GM06990 (cell line): ENCODE measurements at regions not wholly inside any gene's neighbourhood (a gene's known extent, or its start where the extent isn't known, plus 50 kb on each side); places are given as distances from the start of the nearest gene placed in this dataset.

ENCODE experiments used
- DNase-seq: peaks from one replicate; pipeline ENCODE4 v3.0.0-alpha.2; 2011; ENCODE audit not compliant: insufficient read length; ENCODE audit errors: extremely low read depth
- H3K27me3 ChIP-seq: replicated peaks from 2 replicates; pipeline ENCODE4 v1.6.0; 2011; ENCODE audit warnings: low read length; ENCODE audit not compliant: control insufficient read depth, insufficient read depth
- H3K36me3 ChIP-seq: 2 replicates; pipeline ENCODE4 v1.5.1; 2011; ENCODE audit warnings: low read length; ENCODE audit not compliant: control insufficient read depth, insufficient read depth
- H3K4me3 ChIP-seq: replicated peaks from 2 replicates; pipeline ENCODE4 v1.5.1; 2011; ENCODE audit warnings: low read depth, mild to moderate bottlenecking, control low read depth, low read length
- CTCF ChIP-seq: IDR thresholded peaks from 2 replicates; pipeline ENCODE4 v1.5.1; 2011; ENCODE audit warnings: low read length, control low read depth, mild to moderate bottlenecking, inconsistent platforms; ENCODE audit not compliant: insufficient read depth, poor library complexity, severe bottlenecking

- Histone ChIP-seq H3K27me3 (no peaks in the 10 kb centered on the region), H3K4me3 (no peak overlapping the region), H3K36me3 (no peaks in the 10 kb centered on the region)
- TF ChIP-seq CTCF: no peak
- DNase-seq: no peak
Observed at GRCh38 chr5:116378007-116378776, 196.4 kb downstream of the SEMA6A start.

DNA sequence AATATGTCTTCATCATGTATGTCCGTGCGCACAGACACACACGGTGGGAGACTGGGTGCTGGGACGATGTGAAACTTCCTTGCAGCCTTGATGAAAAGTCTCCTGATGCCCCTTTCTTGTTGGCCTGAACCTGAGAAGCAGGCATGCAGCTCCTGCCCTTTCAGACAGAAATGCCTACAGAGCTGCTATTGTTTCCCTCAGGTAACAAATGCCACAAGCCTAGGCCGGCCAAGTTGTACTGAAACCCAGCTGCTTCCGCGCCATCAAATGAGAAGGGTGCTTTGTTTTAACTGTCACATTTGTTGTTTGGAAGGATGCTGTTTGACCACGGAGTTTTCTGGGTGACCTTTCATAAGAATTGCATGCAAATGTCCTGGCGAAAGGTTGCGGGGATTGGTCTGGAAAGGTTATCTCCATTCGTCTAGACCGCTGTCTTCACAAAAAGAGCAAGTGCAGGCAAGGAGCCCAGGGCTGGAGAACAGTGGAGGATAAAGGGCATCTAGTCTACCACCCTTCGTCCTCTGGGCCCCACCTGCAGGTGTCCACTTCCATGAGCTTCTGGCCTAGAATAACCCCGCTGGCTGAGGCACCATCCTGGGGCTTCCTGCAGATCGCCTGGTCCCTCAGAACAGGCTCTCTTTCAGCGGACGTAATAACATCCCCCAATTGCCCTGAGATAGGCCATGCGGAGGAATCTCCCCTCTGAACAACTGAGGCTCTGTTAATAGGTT, 197.2 kb downstream of the SEMA6A start:
- H3K4me3 ChIP-seq: no peak overlapping the region
- no peaks in the 10 kb centered on the region for H3K36me3 ChIP-seq
- DNase-seq: no peak
- no peak for TF ChIP-seq CTCF
- no peaks in the 10 kb centered on the region for H3K27me3 ChIP-seq

- TF ChIP-seq CTCF: no peak
- no peak for DNase-seq
Observed at GRCh38 chr5:116375926-116376325, 198.7 kb downstream of the SEMA6A start.

GRCh38 chr5:116374434-116374852, 200.2 kb downstream of the SEMA6A start:
- TF ChIP-seq CTCF: no peak
- DNase-seq: no peak
- Histone ChIP-seq H3K4me3 (no peak overlapping the region), H3K27me3 (no peaks in the 10 kb centered on the region), H3K36me3 (no peaks in the 10 kb centered on the region)

More at GRCh38 chr5:116375926-116376325, 198.7 kb downstream of the SEMA6A start:
- Histone ChIP-seq H3K36me3 (no peaks in the 10 kb centered on the region), H3K4me3 (no peak overlapping the region), H3K27me3 (no peaks in the 10 kb centered on the region)

GRCh38 chr5:116372931-116373597, 201.6 kb downstream of the SEMA6A start:
- TF ChIP-seq CTCF: no peak
- no peak for DNase-seq
- Histone ChIP-seq H3K4me3 (no peak overlapping the region), H3K27me3 (no peaks in the 10 kb centered on the region), H3K36me3 (no peaks in the 10 kb centered on the region)
